SK-N-SH (cell line): ENCODE measurements at regions not wholly inside any gene's neighbourhood (a gene's known extent, or its start where the extent isn't known, plus 50 kb on each side); places are given as distances from the start of the nearest gene placed in this dataset.

Experiments
- TF ChIP-seq, protein P1 (sequence below): fragments of 200-600 bp; sonication (generic); IDR thresholded peaks from 2 replicates; pipeline ENCODE4 v1.6.1; 2017; ENCODE audit warnings: antibody characterized with exemption, mild to moderate bottlenecking, moderate library complexity
- TF ChIP-seq, protein P2 (sequence below): fragments of 150-350 bp; IDR thresholded peaks from 2 replicates; pipeline ENCODE4 v1.6.1; 2017; ENCODE audit warnings: antibody characterized with exemption, low read length, low read depth, borderline replicate concordance

DNA sequence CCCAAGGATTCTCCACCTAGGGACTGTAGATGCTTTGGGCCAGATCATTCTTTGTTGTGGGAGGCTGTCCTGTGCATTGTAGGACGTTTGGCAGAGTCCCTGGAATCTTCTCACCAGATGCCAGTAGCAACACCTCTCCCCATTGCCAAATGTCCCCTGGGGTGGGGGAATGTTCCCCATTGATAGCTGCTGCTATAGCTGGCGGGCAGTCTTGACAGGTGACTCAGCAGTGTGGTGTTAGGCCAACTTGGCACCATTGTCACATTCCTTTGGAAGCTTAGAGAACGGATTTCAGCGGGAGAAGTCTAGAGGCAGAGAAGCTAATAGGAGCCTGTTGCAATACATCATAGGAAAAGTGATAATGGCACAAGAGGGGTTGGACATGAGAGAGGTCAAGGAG is 495.7 kb upstream of the SMIM21 start:
- TF ChIP-seq, protein P1, sequence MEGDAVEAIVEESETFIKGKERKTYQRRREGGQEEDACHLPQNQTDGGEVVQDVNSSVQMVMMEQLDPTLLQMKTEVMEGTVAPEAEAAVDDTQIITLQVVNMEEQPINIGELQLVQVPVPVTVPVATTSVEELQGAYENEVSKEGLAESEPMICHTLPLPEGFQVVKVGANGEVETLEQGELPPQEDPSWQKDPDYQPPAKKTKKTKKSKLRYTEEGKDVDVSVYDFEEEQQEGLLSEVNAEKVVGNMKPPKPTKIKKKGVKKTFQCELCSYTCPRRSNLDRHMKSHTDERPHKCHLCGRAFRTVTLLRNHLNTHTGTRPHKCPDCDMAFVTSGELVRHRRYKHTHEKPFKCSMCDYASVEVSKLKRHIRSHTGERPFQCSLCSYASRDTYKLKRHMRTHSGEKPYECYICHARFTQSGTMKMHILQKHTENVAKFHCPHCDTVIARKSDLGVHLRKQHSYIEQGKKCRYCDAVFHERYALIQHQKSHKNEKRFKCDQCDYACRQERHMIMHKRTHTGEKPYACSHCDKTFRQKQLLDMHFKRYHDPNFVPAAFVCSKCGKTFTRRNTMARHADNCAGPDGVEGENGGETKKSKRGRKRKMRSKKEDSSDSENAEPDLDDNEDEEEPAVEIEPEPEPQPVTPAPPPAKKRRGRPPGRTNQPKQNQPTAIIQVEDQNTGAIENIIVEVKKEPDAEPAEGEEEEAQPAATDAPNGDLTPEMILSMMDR = no peak
- TF ChIP-seq, protein P2, sequence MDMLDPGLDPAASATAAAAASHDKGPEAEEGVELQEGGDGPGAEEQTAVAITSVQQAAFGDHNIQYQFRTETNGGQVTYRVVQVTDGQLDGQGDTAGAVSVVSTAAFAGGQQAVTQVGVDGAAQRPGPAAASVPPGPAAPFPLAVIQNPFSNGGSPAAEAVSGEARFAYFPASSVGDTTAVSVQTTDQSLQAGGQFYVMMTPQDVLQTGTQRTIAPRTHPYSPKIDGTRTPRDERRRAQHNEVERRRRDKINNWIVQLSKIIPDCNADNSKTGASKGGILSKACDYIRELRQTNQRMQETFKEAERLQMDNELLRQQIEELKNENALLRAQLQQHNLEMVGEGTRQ = no peak
